GF-D8 (cell line): ENCODE measurements at regions not wholly inside any gene's neighbourhood (a gene's known extent, or its start where the extent isn't known, plus 50 kb on each side); places are given as distances from the start of the nearest gene placed in this dataset.

ENCODE experiments used
- DNase-seq: peaks from one replicate; lab custom pipeline; 2025; lab: John Stamatoyannopoulos, UW

GRCh38 chr10:98332623-98333269, 64.8 kb upstream of the LOXL4 start:
- DNase-seq, result no peak

GRCh38 chr10:98331885-98332284, 63.9 kb upstream of the LOXL4 start:
- no peak for DNase-seq

GRCh38 chr10:98330987-98331386, 63.0 kb upstream of the LOXL4 start:
- DNase-seq, result no peak

GRCh38 chr10:98328640-98329039, 60.6 kb upstream of the LOXL4 start:
- no peak for DNase-seq

- no peak for DNase-seq
These were observed 60.2 kb upstream of the LOXL4 start for GRCh38 chr10:98328163-98328562.

GRCh38 chr10:98326621-98327027, 58.6 kb upstream of the LOXL4 start:
- DNase-seq, result no peak

- DNase-seq, result peak; percentile 55
These were observed 55.5 kb upstream of the LOXL4 start for GRCh38 chr10:98323221-98324164.

- no peak for DNase-seq
These were observed 53.3 kb upstream of the LOXL4 start for GRCh38 chr10:98321186-98321780.

- no peak for DNase-seq
These were observed 52.6 kb upstream of the LOXL4 start for GRCh38 chr10:98320486-98321185.

- no peak for DNase-seq
These were observed 50.9 kb upstream of the LOXL4 start for GRCh38 chr10:98318861-98319260.
